ENCODE measurements at regions not wholly inside any gene's neighbourhood (a gene's known extent, or its start where the extent isn't known, plus 50 kb on each side); places are given as distances from the start of the nearest gene placed in this dataset.

DNA sequence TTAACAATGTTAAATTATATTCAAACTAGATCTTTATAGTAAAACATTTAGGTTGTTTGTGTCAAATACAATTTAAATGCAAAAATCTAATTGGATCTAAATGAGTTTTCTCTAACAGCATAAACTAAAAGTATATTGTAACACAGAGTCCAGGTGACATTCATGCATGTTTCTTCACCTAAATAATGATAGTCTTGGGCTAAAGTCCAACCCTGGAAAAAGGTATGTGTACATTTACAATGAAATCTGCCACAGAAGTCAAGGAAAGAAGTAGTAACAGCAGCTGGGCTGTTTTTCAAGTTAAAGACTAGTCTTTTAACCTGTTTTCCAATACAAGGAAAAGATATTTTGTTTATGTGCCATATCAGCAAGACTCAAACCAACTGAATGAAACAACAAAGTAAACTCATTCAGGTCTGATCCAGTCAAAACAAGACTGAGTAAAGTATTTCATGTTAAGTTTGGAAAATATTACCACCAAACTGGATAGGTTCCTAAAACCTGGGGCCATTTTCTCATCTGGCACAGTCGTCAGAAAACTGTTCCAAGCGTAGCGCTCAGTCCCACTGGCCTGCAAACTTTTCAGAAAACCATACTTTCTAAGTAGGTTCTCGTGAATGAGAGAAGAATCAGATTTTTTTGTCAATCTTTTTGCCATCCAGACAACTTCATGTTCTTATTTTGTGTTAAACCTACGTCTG, 349.2 kb downstream of the HGF start:
- no peaks in the 10 kb centered on the region for H3K4me1 ChIP-seq (ENCODE audit: insufficient read depth, low read length)
- TF ChIP-seq, protein P1, sequence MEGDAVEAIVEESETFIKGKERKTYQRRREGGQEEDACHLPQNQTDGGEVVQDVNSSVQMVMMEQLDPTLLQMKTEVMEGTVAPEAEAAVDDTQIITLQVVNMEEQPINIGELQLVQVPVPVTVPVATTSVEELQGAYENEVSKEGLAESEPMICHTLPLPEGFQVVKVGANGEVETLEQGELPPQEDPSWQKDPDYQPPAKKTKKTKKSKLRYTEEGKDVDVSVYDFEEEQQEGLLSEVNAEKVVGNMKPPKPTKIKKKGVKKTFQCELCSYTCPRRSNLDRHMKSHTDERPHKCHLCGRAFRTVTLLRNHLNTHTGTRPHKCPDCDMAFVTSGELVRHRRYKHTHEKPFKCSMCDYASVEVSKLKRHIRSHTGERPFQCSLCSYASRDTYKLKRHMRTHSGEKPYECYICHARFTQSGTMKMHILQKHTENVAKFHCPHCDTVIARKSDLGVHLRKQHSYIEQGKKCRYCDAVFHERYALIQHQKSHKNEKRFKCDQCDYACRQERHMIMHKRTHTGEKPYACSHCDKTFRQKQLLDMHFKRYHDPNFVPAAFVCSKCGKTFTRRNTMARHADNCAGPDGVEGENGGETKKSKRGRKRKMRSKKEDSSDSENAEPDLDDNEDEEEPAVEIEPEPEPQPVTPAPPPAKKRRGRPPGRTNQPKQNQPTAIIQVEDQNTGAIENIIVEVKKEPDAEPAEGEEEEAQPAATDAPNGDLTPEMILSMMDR (IDR thresholded peaks at IDR 0.05; ENCODE audit: extremely low read depth, low read depth, low read length) = no peak
- H3K27ac ChIP-seq (ENCODE audit: low read depth, low read length) = no peak overlapping the region
- H3K79me2 ChIP-seq (ENCODE audit: insufficient read depth, low read length) = no peaks in the 10 kb centered on the region
- no peak overlapping the region for H3K4me2 ChIP-seq (ENCODE audit: insufficient read depth, low read length)
- H3K4me3 ChIP-seq (ENCODE audit: insufficient read depth, low read length) = no peak overlapping the region
- H3K9me3 ChIP-seq (ENCODE audit: low read depth, low read length) = no peaks in the 10 kb centered on the region
- peak overlapping the region; percentile 15 for H2AFZ ChIP-seq (ENCODE audit: low read length)
- no peaks in the 10 kb centered on the region for H3K27me3 ChIP-seq (ENCODE audit: insufficient read depth, low read length)
- no peak for DNase-seq (ENCODE audit: insufficient read length, low spot score, missing footprints)
- H3K36me3 ChIP-seq (ENCODE audit: insufficient read depth, low read length) = no peaks in the 10 kb centered on the region
- H4K20me1 ChIP-seq (ENCODE audit: insufficient read depth, low read length) = no peaks in the 10 kb centered on the region

DNA sequence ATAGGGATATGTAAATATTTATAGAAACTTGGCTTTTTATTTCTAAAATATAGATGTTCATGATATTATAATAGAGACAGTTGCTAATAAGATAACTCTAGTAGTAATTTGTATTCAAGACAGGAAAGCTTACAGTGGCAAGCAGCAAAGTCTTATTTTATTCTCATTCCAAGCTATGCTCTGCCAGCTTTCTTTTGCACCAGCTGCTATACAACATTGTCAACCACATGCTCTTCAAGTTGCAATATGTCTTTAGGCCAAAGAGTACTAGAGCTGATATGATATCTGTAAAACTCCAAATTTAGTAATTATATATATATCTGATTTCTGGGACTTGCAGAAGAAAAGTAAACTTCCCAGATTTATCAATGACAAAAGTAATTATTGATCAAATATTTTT, 350.1 kb downstream of the HGF start:
- Histone ChIP-seq H3K79me2 (ENCODE audit: insufficient read depth, low read length) (no peaks in the 10 kb centered on the region), H3K27ac (ENCODE audit: low read depth, low read length) (no peak overlapping the region), H2AFZ (ENCODE audit: low read length) (no peak overlapping the region), H3K4me2 (ENCODE audit: insufficient read depth, low read length) (no peak overlapping the region), H3K9me3 (ENCODE audit: low read depth, low read length) (no peaks in the 10 kb centered on the region), H3K4me3 (ENCODE audit: insufficient read depth, low read length) (no peak overlapping the region), H3K4me1 (ENCODE audit: insufficient read depth, low read length) (no peaks in the 10 kb centered on the region), H4K20me1 (ENCODE audit: insufficient read depth, low read length) (no peaks in the 10 kb centered on the region), H3K27me3 (ENCODE audit: insufficient read depth, low read length) (no peaks in the 10 kb centered on the region), H3K36me3 (ENCODE audit: insufficient read depth, low read length) (no peaks in the 10 kb centered on the region)
- TF ChIP-seq, protein P1 (IDR thresholded peaks at IDR 0.05; ENCODE audit: extremely low read depth, low read depth, low read length) = no peak
- DNase-seq (ENCODE audit: insufficient read length, low spot score, missing footprints) = no peak

DNA sequence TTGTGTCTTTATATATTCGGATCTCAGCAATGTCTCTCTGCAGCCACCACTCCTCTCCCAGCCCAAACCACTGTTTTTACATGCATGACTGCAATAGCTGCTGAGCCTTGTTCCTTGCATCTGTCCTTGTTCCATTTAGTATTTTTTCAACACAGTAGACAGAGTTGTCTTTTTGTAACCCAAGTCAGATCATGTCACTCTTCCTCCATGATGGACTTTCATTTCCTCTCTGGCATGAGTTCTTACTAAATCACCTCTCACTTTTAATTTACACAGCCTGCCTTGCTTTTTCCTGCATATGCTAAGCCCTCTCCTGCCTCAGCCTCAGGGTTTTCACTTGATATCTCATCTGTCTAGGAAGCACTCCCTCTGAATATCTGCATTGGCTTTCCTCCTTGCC, 353.2 kb downstream of the HGF start:
- Histone ChIP-seq H3K27ac (ENCODE audit: low read depth, low read length) (no peak overlapping the region), H3K9me3 (ENCODE audit: low read depth, low read length) (no peaks in the 10 kb centered on the region), H3K36me3 (ENCODE audit: insufficient read depth, low read length) (no peaks in the 10 kb centered on the region), H4K20me1 (ENCODE audit: insufficient read depth, low read length) (no peaks in the 10 kb centered on the region), H3K27me3 (ENCODE audit: insufficient read depth, low read length) (no peaks in the 10 kb centered on the region), H3K4me2 (ENCODE audit: insufficient read depth, low read length) (no peak overlapping the region), H2AFZ (ENCODE audit: low read length) (peak overlapping the region; percentile 51), H3K4me3 (ENCODE audit: insufficient read depth, low read length) (no peak overlapping the region), H3K79me2 (ENCODE audit: insufficient read depth, low read length) (no peaks in the 10 kb centered on the region), H3K4me1 (ENCODE audit: insufficient read depth, low read length) (no peaks in the 10 kb centered on the region)
- DNase-seq (ENCODE audit: insufficient read length, low spot score, missing footprints) = no peak
- TF ChIP-seq, protein P1 (IDR thresholded peaks at IDR 0.05; ENCODE audit: extremely low read depth, low read depth, low read length) = no peak

DNA sequence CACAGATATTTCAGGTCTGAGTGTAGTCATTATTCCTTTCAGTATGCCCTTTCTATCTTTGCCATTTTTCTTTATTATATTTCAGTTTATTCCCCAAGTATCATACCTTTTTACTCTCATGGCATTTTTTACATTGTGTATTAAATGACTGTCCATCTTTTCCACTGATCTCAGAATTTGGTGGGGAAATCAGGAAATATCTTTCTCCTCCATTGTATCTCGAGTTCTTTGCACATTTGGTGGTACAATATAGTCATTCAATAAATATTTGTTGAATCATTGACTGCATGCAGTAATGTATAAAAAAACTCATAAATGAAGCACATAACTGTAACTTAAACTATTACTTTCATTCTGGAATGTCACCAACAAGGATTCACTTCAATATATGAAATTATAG, 354.7 kb downstream of the HGF start:
- H3K4me2 ChIP-seq (ENCODE audit: insufficient read depth, low read length) = peak overlapping the region; percentile 17
- H3K4me1 ChIP-seq (ENCODE audit: insufficient read depth, low read length) = no peaks in the 10 kb centered on the region
- H4K20me1 ChIP-seq (ENCODE audit: insufficient read depth, low read length) = no peaks in the 10 kb centered on the region
- TF ChIP-seq, protein P1 (IDR thresholded peaks at IDR 0.05; ENCODE audit: extremely low read depth, low read depth, low read length) = no peak
- H3K36me3 ChIP-seq (ENCODE audit: insufficient read depth, low read length) = no peaks in the 10 kb centered on the region
- no peaks in the 10 kb centered on the region for H3K79me2 ChIP-seq (ENCODE audit: insufficient read depth, low read length)
- H3K9me3 ChIP-seq (ENCODE audit: low read depth, low read length) = no peaks in the 10 kb centered on the region
- H2AFZ ChIP-seq (ENCODE audit: low read length) = peak overlapping the region; percentile 4
- peak overlapping the region; percentile 24 for H3K27ac ChIP-seq (ENCODE audit: low read depth, low read length)
- no peak overlapping the region for H3K4me3 ChIP-seq (ENCODE audit: insufficient read depth, low read length)
- no peaks in the 10 kb centered on the region for H3K27me3 ChIP-seq (ENCODE audit: insufficient read depth, low read length)
- no peak for DNase-seq (ENCODE audit: insufficient read length, low spot score, missing footprints)
